ENCODE measurements at regions not wholly inside any gene's neighbourhood (a gene's known extent, or its start where the extent isn't known, plus 50 kb on each side); places are given as distances from the start of the nearest gene placed in this dataset.
A peak's percentile ranks its signal among the peaks of the same experiment; 100 is the strongest.
"Not testable (repeated sequence)": the region's sequence is repeated elsewhere in the genome, so short reads cannot be mapped to it uniquely, and the experiment has no call there.

- DNase-seq = no peak
These were observed 274.1 kb downstream of the MIAT start for GRCh38 chr22:26931471-26931870.

DNA sequence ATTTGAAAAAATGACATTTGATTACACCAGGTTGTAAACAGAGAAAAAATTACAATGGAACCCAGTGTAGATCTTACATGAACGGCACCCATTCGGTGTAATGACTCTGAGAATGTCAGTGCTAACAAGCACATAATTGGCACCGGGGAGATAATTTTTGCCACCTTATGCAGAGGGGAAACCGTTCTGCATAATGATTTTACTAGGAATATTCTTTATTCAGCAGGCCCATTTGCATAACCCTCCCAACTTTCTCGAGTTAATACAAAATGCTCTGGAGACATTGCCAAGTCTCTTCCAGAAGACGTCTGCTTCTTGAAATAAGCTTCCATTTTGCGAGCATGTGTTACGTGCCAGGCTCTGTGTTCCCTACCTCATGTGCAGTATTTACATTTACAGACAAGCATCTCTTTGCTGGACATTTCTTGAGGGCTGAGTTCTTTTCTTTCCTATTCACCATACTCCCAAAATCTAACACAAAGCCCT, 275.8 kb downstream of the MIAT start:
- DNase-seq = no peak

DNA sequence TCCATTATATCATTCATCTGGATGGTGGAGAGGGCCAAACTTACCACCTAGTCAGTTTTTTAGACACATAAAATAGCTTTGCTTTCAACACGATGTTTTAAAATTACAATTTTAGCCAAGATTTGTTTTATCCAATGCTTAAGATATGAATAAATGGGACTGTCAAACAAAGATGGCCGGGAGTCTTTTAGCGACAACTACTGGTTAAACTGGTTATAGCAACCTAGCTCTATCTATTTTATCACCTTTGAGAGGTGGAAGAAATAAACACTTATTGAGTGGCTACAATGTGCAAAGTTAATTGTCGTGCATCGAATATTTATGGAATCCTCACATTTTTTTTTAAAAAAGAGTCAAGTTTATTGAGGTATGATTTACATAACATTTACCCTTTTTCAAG, 279.8 kb downstream of the MIAT start:
- no peak for DNase-seq

DNA sequence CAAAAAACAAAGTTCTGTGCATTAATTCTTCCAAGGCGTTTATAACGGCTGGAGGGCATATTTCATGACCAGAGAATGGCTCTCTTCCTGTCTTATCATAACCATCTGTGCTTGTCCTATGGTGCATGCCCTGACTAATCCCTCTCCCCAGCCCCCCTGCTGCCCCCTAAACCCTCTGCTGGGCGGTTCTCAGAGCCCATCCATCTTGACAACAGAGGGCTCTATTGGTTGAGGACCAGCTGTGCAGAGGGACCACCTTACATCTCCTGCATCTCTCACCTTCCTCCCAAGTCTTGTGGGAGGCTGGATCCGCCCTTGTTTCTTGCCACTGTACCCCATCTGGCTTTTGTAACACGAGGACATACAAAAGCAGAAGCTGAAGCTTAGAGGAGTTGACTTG, 282.1 kb downstream of the MIAT start:
- DNase-seq = no peak

DNA sequence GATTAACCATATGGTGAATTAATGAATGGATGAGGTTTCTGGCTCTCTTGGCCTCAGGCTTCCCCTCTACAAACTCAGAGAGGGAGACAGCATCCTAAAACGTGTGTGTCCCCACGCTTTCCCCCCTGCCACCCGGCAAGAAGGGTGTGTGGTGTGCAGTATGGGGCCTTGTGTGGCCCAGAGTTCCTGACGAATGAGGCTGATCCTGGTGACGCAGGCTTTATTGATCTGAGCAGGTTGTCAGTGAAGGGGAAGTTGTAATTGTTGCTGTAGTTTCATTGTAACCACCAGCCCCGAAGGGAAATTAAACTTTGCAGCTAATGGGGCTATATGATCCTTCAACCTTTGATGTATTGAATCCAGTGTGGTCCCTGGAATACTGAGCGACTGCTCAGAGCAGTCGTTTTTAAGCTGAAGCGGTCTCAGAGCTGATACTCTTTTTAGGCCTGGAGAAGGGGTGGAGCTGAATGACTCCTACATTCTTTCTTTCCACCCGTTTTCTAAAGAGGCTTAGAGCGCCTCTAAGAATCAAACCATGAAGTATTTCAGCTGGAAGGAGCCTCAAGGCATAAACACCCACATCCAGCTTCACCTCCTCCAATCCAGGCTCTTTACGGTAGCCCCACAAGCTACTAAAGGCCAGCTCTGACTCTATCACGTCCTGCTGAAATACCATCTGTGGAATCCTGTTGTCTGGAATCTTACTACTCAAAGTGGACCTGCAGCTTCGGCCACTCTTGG, 284.7 kb downstream of the MIAT start:
- DNase-seq = no peak

DNA sequence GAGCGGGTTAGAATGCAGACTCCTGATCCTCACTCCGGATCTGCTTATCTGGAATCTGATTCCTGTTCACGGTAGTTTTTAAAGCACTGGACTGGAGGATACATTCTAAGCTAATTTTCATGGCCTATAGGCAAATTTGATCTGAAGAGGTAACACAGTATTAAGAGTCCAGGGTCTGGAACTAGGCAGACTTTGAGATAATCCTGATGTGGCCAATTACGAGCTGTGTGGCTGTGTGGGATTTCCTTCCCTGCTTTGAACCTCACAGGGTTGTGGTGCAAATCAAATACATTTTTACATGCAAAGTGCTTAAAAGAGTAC, 285.2 kb downstream of the MIAT start:
- no peak for DNase-seq

DNA sequence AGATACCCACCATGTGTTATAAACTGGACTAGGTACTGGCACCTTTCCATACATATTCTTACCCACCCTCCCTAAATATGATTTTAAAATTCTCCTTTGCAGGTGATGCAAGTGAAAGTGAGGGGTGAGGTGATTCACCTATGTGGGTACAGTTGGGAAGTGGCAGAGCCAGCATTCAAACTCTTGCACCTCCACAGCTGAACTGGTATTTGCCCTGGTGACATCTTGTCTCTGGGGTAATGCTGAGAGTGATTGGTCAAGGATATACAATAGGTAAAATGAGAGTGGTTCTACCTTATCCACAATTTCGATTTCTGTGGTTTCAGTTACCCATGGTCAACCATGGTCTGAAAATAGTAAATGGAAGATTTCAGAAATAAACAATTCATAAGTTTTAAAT, 288.2 kb downstream of the MIAT start:
- DNase-seq = no peak

- peak in 2 of 3 donors; percentile 23 to 74 for DNase-seq
These were observed 291.8 kb downstream of the MIAT start for GRCh38 chr22:26949193-26949592.

DNA sequence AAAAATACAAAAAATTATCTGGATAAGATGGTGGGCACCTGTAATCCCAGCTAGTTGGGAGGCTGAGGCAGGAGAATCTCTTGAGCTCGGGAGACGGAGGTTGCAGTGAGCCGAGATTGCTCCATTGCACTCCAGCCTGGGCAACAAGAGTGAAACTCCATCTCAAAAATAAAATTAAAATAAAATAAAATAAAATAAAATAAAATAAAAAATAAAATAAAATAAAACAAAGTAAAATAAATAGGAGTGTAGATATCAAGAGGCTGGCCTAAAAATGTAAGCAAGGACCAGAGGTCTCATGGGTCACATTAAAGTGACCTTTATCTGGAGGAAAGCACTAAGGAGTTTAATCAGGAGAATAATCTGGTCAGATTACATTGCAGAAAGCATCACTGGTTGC, 293.8 kb downstream of the MIAT start:
- not testable (repeated sequence) for DNase-seq

- DNase-seq = no peak
These were observed 294.6 kb downstream of the MIAT start for GRCh38 chr22:26952004-26952403.

- DNase-seq = no peak
These were observed 295.1 kb downstream of the MIAT start for GRCh38 chr22:26952451-26953011.

DNA sequence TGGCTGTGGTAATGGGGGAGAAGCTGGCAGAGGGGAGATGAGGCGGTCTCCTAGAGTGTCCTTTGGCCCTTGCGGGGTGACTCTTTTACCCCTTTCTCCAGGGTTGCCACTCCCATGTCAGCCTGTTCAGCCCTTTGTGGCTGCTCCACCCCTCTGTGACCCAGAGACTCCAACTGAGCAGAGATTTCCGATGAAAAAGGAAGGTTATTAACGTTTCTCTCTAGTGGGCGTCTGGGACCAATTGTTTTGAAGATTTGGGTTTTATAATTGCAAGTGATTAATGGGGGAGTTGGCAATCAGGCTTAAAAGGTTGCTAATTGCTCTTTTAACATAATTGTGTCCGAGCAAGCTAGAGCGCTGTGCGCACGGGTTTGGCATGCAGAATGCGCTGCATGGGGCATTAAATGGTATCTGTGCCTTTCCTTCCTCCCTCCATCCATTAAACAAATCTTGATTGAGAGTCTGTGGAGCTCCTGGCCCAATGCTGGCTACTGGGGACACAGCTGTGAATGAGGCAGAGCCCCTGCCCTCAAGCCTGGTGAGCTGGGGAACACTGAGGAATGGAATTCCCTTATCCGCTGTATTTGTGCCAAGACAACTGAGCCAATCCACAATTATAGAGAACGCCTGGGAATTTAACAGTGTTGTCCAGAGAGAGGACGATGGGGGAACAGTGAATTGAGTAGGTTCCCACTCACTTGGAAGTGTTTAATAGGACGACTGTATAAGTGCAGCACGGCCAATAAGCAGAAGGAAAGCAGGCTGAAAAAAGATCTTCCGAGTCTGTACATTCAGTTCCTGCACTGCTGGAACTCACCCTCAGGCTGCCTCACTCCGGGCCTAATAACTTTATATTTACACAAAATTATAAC, 295.9 kb downstream of the MIAT start:
- no peak for DNase-seq

- DNase-seq = no peak
These were observed 299.0 kb downstream of the MIAT start for GRCh38 chr22:26956371-26956770.

- no peak for DNase-seq
These were observed 299.8 kb downstream of the MIAT start for GRCh38 chr22:26957176-26957575.

DNA sequence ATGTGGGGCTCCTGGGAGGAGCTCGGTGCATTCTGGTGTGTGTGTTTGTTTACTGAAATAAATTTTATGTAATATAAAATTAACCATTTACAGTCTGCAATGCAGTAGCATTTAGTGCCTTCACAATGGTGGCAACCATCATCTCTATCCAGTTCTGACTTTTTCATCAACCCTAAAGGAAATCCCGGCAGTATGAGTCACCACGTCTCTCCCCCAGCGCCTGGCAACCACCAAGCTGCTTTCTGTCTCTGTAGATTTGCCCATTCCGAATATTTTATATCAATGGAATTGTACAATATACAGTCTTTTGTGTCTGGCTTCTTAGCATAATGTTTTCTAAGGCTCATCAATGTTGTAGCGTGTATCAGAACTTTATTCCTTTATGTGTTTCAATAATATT, 300.5 kb downstream of the MIAT start:
- DNase-seq = no peak

DNA sequence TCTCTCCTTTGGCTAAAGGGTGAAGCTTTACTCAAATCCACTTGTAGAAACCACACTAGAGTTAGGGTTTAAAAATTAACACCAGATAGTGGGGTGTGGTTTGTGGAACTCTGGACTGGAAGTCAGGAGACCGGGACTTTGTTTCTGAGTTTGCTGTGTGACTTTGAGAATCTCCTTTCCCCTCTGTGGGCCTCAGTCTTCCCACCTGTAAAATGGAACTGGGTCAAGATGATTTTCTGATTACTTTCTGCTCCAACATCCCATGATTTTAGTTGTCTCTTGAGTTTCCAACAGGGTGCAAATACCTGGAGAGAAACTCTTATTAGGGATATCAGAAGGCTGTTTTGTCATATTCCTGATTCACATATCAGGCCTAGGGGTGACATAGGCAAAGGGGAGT, 301.0 kb downstream of the MIAT start:
- DNase-seq = no peak

GRCh38 chr22:26964642-26965041, 307.3 kb downstream of the MIAT start:
- no peak for DNase-seq

DNA sequence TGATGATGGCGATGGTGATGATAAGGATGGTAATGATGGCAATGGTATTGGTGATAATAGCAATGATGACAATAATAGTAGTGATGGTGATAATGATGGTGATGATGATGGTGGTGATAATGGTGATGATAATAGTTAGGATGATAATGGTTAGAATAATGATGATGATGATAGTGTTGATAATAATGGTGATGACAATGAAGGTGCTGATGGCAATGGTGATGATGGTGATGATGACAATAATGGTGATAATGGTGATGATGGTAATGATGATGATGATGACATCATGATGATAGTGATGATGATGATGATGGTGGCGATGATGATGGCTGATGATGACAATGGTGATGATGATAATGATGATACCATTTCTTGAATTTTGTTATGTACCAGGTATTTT, 309.9 kb downstream of the MIAT start:
- DNase-seq = no peak

- no peak for DNase-seq
These were observed 311.6 kb downstream of the MIAT start for GRCh38 chr22:26968859-26969523.

- no peak for DNase-seq
These were observed 313.5 kb downstream of the MIAT start for GRCh38 chr22:26970809-26971394.

- DNase-seq = no peak
These were observed 314.9 kb downstream of the MIAT start for GRCh38 chr22:26972286-26972685.

- not testable (repeated sequence) for DNase-seq
These were observed 315.5 kb downstream of the MIAT start for GRCh38 chr22:26972915-26973314.

- DNase-seq = no peak
These were observed 316.6 kb downstream of the MIAT start for GRCh38 chr22:26974034-26974433.

Data from suppressor macrophage treated with lipopolysaccharide for 1 hour (primary cell).